Mesendoderm (in vitro differentiated cells): ENCODE measurements at regions not wholly inside any gene's neighbourhood (a gene's known extent, or its start where the extent isn't known, plus 50 kb on each side); places are given as distances from the start of the nearest gene placed in this dataset.

ENCODE experiments used
- DNase-seq: peaks from one replicate; pipeline ENCODE4 v3.0.0; 2013
- H2AK5ac ChIP-seq: 2 replicates; pipeline ENCODE4 v1.6.1; 2013; ENCODE audit warnings: low read length, inconsistent platforms
- H2BK120ac ChIP-seq: 2 replicates; pipeline ENCODE4 v1.6.1; 2013; ENCODE audit warnings: low read depth, mild to moderate bottlenecking, low read length, moderate library complexity, mixed read lengths
- H2BK15ac ChIP-seq: replicated peaks from 2 replicates; pipeline ENCODE4 v1.6.1; 2013; ENCODE audit warnings: low read depth, mild to moderate bottlenecking, moderate library complexity
- H2BK5ac ChIP-seq: 2 replicates; pipeline ENCODE4 v1.6.1; 2013; ENCODE audit warnings: low read length, inconsistent platforms
- H3K18ac ChIP-seq: 2 replicates; pipeline ENCODE4 v1.6.1; 2013; ENCODE audit warnings: mild to moderate bottlenecking, low read length, mixed read lengths
- H3K23ac ChIP-seq: one replicate; pipeline ENCODE4 v1.6.1; 2013; ENCODE audit warnings: low read length
- H3K27ac ChIP-seq: 2 replicates; pipeline ENCODE4 v1.5.1; 2013; ENCODE audit warnings: low read depth, mild to moderate bottlenecking, inconsistent platforms, low read length, moderate library complexity
- H3K27me3 ChIP-seq: 2 replicates; pipeline ENCODE4 v1.6.1; 2013; ENCODE audit warnings: low read length, control low read depth, mild to moderate bottlenecking, inconsistent platforms; ENCODE audit not compliant: insufficient read depth, poor library complexity
- H3K36me3 ChIP-seq: 2 replicates; pipeline ENCODE4 v1.6.1; 2013; ENCODE audit warnings: low read length, inconsistent platforms; ENCODE audit not compliant: control insufficient read depth, insufficient read depth
- H3K4ac ChIP-seq: one replicate; pipeline ENCODE4 v1.6.1; 2013; ENCODE audit warnings: low read depth, mild to moderate bottlenecking, low read length, moderate library complexity
- H3K4me1 ChIP-seq: 2 replicates; pipeline ENCODE4 v1.6.1; 2013; ENCODE audit warnings: low read depth, low read length, inconsistent platforms; ENCODE audit not compliant: control insufficient read depth
- H3K4me2 ChIP-seq: 2 replicates; pipeline ENCODE4 v1.6.1; 2013; ENCODE audit warnings: low read length
- H3K4me3 ChIP-seq: 2 replicates; pipeline ENCODE4 v1.5.1; 2013; ENCODE audit warnings: mild to moderate bottlenecking, low read length
- H3K56ac ChIP-seq: one replicate; pipeline ENCODE4 v1.6.1; 2013; ENCODE audit warnings: low read length
- H3K79me1 ChIP-seq: 2 replicates; pipeline ENCODE4 v1.6.1; 2013; ENCODE audit warnings: low read length, inconsistent platforms
- H3K79me2 ChIP-seq: 2 replicates; pipeline ENCODE4 v1.6.1; 2013; ENCODE audit warnings: mild to moderate bottlenecking, low read length; ENCODE audit not compliant: control insufficient read depth, insufficient read depth
- H3K9ac ChIP-seq: 2 replicates; pipeline ENCODE4 v1.6.1; 2013; ENCODE audit warnings: low read length, inconsistent platforms
- H4K5ac ChIP-seq: one replicate; pipeline ENCODE4 v1.6.1; 2013; ENCODE audit warnings: low read length
- H4K8ac ChIP-seq: one replicate; pipeline ENCODE4 v1.6.1; 2013; ENCODE audit warnings: low read depth, mild to moderate bottlenecking, control low read depth, low read length, moderate library complexity
- WGBS: extraction: QIAGEN DNeasy Blood & Tissue Kit; methylation state at CpG from one replicate; pipeline ENCODE4 v1.1.7; 2013; ENCODE audit warnings: low lambda C conversion rate, missing lambda C conversion rate; ENCODE audit not compliant: insufficient coverage; ENCODE audit errors: extremely low coverage; 5-methylcytosine and 5-hydroxymethylcytosine counted together

DNA sequence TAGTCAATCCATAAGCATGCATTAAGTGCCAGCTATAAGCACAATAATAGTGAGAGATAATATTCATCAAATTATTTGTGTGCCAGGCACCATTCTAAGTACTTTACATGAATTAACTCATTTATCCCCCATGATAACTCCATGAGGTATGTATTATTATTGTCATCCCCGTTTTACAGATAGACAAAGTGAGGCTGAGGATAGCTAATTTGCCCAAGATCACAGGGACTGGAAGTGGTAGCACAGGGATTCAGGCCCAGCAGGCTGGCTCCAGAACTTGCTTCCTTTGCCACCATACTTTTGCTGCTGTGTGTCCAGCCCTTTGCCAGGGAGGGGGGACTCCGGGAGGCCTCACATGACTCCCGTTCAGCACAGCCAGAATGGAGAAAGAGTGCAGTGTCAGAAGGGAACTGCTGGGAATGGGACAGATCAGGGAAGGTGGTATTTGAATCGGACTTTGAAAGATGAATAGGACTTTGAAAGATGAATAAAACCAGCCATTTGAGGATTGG lies 128.0 kb upstream of the PWP1 start:
- Histone ChIP-seq H3K9ac (no peak overlapping the region), H3K18ac (no peak overlapping the region), H2BK120ac (no peak overlapping the region), H2BK5ac (no peak overlapping the region), H3K4me1 (no peaks in the 10 kb centered on the region), H3K36me3 (no peaks in the 10 kb centered on the region), H3K79me2 (no peaks in the 10 kb centered on the region), H2BK15ac (no peak overlapping the region), H3K27me3 (no peaks in the 10 kb centered on the region), H2AK5ac (no peak overlapping the region), H3K56ac (no peak overlapping the region), H4K8ac (no peak overlapping the region), H3K4me3 (no peak overlapping the region), H3K4me2 (no peak overlapping the region), H3K23ac (no peak overlapping the region), H4K5ac (no peak overlapping the region), H3K79me1 (no peaks in the 10 kb centered on the region), H3K27ac (no peak overlapping the region), H3K4ac (no peak overlapping the region)
- no CpG with 5 or more reads among the region's 4 CpGs for WGBS
- no peak for DNase-seq

DNA sequence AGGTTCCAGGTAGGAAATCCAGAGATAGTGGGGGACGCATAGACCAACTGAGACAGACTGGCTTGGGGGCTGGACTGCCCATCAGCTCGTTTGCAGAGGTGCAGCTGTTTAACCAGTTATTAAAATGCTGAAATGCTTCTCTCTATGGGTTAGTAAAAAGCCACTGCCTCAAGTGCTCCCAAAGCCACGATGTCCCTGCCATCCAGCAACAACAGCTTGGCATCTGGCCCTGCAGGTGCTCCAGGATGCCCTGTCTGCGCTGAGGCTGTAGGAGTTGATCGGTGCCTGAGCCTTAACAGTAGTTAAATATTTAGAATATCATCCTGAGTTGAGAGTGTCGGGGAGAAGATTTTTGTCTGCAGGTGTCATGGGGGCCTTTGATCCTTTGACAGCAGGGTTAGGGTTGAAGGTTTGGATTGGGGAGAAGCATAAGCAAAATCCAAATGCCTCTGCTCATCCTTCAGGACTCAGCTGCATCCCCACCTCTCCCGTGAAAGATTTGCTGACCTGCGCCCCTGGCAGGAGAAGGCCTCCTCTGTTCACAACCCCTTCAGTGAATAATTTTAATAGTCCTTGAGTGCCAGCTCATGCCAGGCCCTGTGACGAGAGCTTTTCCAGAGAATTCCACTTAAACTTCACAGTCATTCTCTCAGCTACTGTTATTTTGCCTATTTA lies 127.3 kb upstream of the PWP1 start:
- H3K4ac ChIP-seq, result no peak overlapping the region
- no peak overlapping the region for H3K4me3 ChIP-seq
- no peak overlapping the region for H3K23ac ChIP-seq
- no peaks in the 10 kb centered on the region for H3K27me3 ChIP-seq
- H3K4me2 ChIP-seq, result no peak overlapping the region
- no peak overlapping the region for H4K8ac ChIP-seq
- H3K56ac ChIP-seq, result no peak overlapping the region
- no peak for DNase-seq
- H3K27ac ChIP-seq, result no peak overlapping the region
- no peak overlapping the region for H2BK15ac ChIP-seq
- no peaks in the 10 kb centered on the region for H3K4me1 ChIP-seq
- H4K5ac ChIP-seq, result no peak overlapping the region
- no peak overlapping the region for H2BK120ac ChIP-seq
- no peaks in the 10 kb centered on the region for H3K79me1 ChIP-seq
- H3K18ac ChIP-seq, result no peak overlapping the region
- H2BK5ac ChIP-seq, result no peak overlapping the region
- WGBS, result no CpG with 5 or more reads among the region's 9 CpGs
- no peak overlapping the region for H3K9ac ChIP-seq
- no peaks in the 10 kb centered on the region for H3K79me2 ChIP-seq
- no peak overlapping the region for H2AK5ac ChIP-seq
- no peaks in the 10 kb centered on the region for H3K36me3 ChIP-seq

DNA sequence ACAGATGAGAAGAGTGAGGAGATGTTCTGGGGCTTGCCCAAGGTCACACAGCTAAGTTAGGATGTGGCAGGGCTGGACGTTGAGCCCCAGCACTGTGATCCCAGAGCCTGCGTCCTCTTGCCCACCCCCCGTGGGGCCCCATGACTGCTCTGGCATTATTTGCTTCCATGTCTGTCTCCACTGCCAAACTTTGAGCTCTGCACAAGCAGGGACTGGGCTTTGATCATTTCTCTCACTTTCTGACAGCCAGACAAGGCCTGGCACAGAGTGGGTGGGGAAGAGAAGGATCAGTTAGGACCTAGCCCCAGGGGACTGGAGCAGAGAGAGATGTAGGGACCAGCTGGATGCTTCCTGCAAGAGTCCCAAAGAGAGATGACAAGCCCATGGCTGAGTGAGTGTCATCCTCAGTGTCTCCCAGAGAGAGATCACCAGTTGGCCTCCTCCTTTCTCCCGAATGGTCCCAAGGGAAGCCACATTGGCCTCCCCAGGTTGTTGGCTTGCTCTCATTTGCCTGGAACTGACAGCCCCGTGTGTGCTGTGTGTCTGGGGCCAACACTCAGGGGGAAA lies 126.7 kb upstream of the PWP1 start:
- Histone ChIP-seq H2BK120ac (no peak overlapping the region), H3K4me1 (no peaks in the 10 kb centered on the region), H2BK5ac (no peak overlapping the region), H2BK15ac (no peak overlapping the region), H3K27ac (no peak overlapping the region), H3K36me3 (no peaks in the 10 kb centered on the region), H3K4me2 (no peak overlapping the region), H3K23ac (no peak overlapping the region), H3K4me3 (no peak overlapping the region), H3K79me2 (no peaks in the 10 kb centered on the region), H3K56ac (no peak overlapping the region), H4K5ac (no peak overlapping the region), H3K4ac (no peak overlapping the region), H3K27me3 (no peaks in the 10 kb centered on the region), H4K8ac (no peak overlapping the region), H3K9ac (no peak overlapping the region), H3K18ac (no peak overlapping the region), H2AK5ac (no peak overlapping the region), H3K79me1 (no peaks in the 10 kb centered on the region)
- DNase-seq, result no peak
- no CpG with 5 or more reads among the region's 5 CpGs for WGBS

DNA sequence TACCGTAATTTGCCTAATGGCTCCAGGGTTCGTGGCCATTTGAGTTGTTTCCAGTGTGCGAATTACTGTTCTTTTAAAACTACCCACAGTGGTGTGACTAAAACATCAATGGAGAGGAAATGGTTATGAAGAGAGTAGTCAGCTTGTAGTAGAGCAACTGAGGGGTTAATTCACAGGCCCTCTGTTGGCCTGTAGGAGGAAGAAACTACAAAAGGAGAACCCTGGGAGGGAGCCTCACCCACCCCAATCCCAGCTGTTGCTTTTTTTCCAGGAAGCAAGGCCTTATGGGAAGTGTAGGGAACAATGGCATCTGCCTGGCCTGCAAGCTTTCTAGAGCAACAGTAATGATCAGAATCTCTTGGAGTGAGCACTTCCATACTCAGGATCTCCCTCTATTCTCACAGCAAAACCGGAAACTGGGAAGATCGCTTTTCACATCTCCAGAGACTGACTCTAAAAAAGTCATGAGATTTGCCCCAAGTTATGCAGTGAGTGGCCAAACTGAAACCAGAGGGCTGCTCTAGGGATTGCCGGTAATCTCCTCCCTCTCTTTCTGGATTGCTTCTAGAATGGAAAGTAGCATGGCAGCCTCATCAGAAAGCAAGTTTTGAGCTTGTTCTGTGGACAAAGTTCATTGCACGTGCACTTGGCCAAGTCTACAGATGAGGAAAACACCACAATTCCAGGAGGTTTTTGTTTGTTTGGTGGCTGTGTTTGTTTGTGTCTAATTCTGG lies 125.3 kb upstream of the PWP1 start:
- Histone ChIP-seq H3K23ac (no peak overlapping the region), H3K79me2 (no peaks in the 10 kb centered on the region), H3K56ac (no peak overlapping the region), H2BK15ac (no peak overlapping the region), H4K8ac (no peak overlapping the region), H3K9ac (no peak overlapping the region), H2BK5ac (no peak overlapping the region), H3K4me1 (no peaks in the 10 kb centered on the region), H3K27me3 (no peaks in the 10 kb centered on the region), H2BK120ac (no peak overlapping the region), H3K18ac (no peak overlapping the region), H3K4me3 (no peak overlapping the region), H3K36me3 (no peaks in the 10 kb centered on the region), H3K4ac (no peak overlapping the region), H3K4me2 (no peak overlapping the region), H4K5ac (no peak overlapping the region), H2AK5ac (no peak overlapping the region), H3K79me1 (no peaks in the 10 kb centered on the region), H3K27ac (no peak overlapping the region)
- DNase-seq, result peak; percentile 84
- no CpG with 5 or more reads among the region's 7 CpGs for WGBS

DNA sequence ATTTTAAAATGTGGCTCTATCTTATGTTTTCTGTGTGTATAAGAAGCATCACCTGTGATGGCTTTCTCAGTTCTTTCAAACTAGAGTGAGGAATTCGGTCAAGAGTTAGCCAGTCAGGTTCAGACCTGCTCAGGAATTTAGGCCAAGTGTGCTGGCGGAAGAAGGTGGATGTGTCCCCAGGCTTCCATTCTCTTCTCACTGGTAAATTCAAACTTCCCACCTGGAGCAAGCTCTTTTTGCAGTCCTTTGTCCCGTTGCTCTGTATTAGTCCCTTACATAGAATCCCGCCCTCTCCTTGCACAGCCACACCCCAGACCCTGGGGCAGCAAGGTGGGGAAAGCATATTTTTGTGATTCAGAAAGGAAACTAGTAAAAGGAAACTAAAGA lies 124.7 kb upstream of the PWP1 start:
- no peak overlapping the region for H3K27ac ChIP-seq
- no peak overlapping the region for H3K9ac ChIP-seq
- H3K36me3 ChIP-seq, result no peaks in the 10 kb centered on the region
- no peak overlapping the region for H3K4ac ChIP-seq
- H3K4me2 ChIP-seq, result no peak overlapping the region
- no peak for DNase-seq
- no peak overlapping the region for H3K18ac ChIP-seq
- H3K4me3 ChIP-seq, result no peak overlapping the region
- no peaks in the 10 kb centered on the region for H3K27me3 ChIP-seq
- H3K23ac ChIP-seq, result no peak overlapping the region
- no peaks in the 10 kb centered on the region for H3K79me2 ChIP-seq
- H2BK5ac ChIP-seq, result no peak overlapping the region
- H4K5ac ChIP-seq, result no peak overlapping the region
- H2BK120ac ChIP-seq, result no peak overlapping the region
- no peak overlapping the region for H3K56ac ChIP-seq
- H3K79me1 ChIP-seq, result no peaks in the 10 kb centered on the region
- H2AK5ac ChIP-seq, result no peak overlapping the region
- no peak overlapping the region for H2BK15ac ChIP-seq
- WGBS, result no CpG with 5 or more reads among the region's 4 CpGs
- no peaks in the 10 kb centered on the region for H3K4me1 ChIP-seq
- H4K8ac ChIP-seq, result no peak overlapping the region
